ENCODE measurements at regions not wholly inside any gene's neighbourhood (a gene's known extent, or its start where the extent isn't known, plus 50 kb on each side); places are given as distances from the start of the nearest gene placed in this dataset.

- DNase-seq = no peak
Observed at GRCh38 chr11:70501933-70502540, 103.7 kb downstream of the CTTN start.

GRCh38 chr11:70502677-70503467 is 104.5 kb downstream of the CTTN start:
- DNase-seq = no peak

- no peak for DNase-seq
Observed at GRCh38 chr11:70503468-70504221, 105.3 kb downstream of the CTTN start.

- DNase-seq = no peak
Observed at GRCh38 chr11:70504246-70505020, 106.1 kb downstream of the CTTN start.

GRCh38 chr11:70505331-70505731 is 107.0 kb downstream of the CTTN start:
- DNase-seq = no peak

- no peak for DNase-seq
Observed at GRCh38 chr11:70505761-70506657, 107.7 kb downstream of the CTTN start.

GRCh38 chr11:70506658-70506970 is 108.3 kb downstream of the CTTN start:
- no peak for DNase-seq

GRCh38 chr11:70506986-70507385 is 108.7 kb downstream of the CTTN start:
- DNase-seq = no peak

GRCh38 chr11:70507466-70508230 is 109.3 kb downstream of the CTTN start:
- no peak for DNase-seq

GRCh38 chr11:70508231-70508480 is 109.8 kb downstream of the CTTN start:
- DNase-seq = no peak

- DNase-seq = no peak
Observed at GRCh38 chr11:70509476-70509875, 111.1 kb downstream of the CTTN start.

GRCh38 chr11:70510106-70510505 is 111.8 kb downstream of the CTTN start:
- DNase-seq = no peak

GRCh38 chr11:70510571-70510970 is 112.2 kb downstream of the CTTN start:
- no peak for DNase-seq

GRCh38 chr11:70511345-70511744 is 113.0 kb downstream of the CTTN start:
- no peak for DNase-seq

GRCh38 chr11:70512716-70513115 is 114.4 kb downstream of the CTTN start:
- no peak for DNase-seq

- no peak for DNase-seq
Observed at GRCh38 chr11:70517203-70517602, 118.9 kb downstream of the CTTN start.

- DNase-seq = no peak
Observed at GRCh38 chr11:70517988-70518907, 119.9 kb downstream of the CTTN start.

GRCh38 chr11:70519117-70519516 is 120.8 kb downstream of the CTTN start:
- no peak for DNase-seq

GRCh38 chr11:70521475-70522308 is 123.4 kb downstream of the CTTN start:
- DNase-seq = no peak

- DNase-seq = no peak
Observed at GRCh38 chr11:70522309-70522592, 123.9 kb downstream of the CTTN start.

All from CD4-positive, alpha-beta T cell treated with Interleukin-21 for 1 hour (primary cell).